ENCODE measurements at regions not wholly inside any gene's neighbourhood (a gene's known extent, or its start where the extent isn't known, plus 50 kb on each side); places are given as distances from the start of the nearest gene placed in this dataset.

DNA sequence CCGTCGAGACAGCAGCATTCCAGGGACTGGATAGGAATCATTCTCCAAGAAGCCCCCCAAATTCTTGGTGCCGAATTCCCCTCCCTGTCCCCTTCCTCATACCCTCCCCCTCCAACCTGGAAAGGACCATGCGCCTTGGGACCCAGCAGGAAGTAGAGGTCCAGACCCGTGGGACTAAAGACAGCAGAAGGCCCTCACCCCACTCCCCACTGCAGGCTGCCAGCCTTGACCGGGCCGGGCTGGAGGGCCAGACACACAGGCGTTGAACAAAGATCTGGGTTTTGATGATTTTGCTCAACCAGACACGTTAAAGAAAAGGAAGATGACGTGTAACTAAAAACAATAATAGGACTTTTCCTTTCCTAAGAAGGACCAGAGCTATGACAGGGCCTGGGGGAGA is 286.5 kb downstream of the NPHP4 start:
- Histone ChIP-seq H2AFZ (ENCODE audit: low read length) (no peak overlapping the region), H3K79me2 (ENCODE audit: control insufficient read depth, insufficient read depth, low read length) (no peaks in the 10 kb centered on the region), H3K4me1 (ENCODE audit: control insufficient read depth, extremely low read depth, insufficient read depth, low read length) (no peaks in the 10 kb centered on the region), H3K4me3 (replicated peaks in 1 of 4; ENCODE audit: control extremely low read depth in 1 of 4, insufficient read depth in 1 of 4, low read depth in 3 of 4, low read length in 4 of 4) (no peak overlapping the region), H3K27ac (ENCODE audit: insufficient read depth, low read length) (no peak overlapping the region), H4K20me1 (ENCODE audit: control insufficient read depth, extremely low read depth, insufficient read depth, low read length) (no peaks in the 10 kb centered on the region), H3K9ac (ENCODE audit: insufficient read depth, low read length) (no peak overlapping the region), H3K36me3 (ENCODE audit: control insufficient read depth, insufficient read depth, low read length) (no peaks in the 10 kb centered on the region), H3K4me2 (ENCODE audit: extremely low read depth, insufficient read depth, low read length) (no peak overlapping the region), H3K9me3 (ENCODE audit: control insufficient read depth, insufficient read depth, low read depth, low read length) (no peaks in the 10 kb centered on the region), H3K27me3 (ENCODE audit: control insufficient read depth, insufficient read depth, low read length) (no peaks in the 10 kb centered on the region)
- DNase-seq (ENCODE audit: low read depth in 2 of 2) = no peak
- TF ChIP-seq EZH2 (IDR thresholded peaks at IDR 0.05; ENCODE audit: low read length, missing control alignments) = no peak
- TF ChIP-seq, protein P1, sequence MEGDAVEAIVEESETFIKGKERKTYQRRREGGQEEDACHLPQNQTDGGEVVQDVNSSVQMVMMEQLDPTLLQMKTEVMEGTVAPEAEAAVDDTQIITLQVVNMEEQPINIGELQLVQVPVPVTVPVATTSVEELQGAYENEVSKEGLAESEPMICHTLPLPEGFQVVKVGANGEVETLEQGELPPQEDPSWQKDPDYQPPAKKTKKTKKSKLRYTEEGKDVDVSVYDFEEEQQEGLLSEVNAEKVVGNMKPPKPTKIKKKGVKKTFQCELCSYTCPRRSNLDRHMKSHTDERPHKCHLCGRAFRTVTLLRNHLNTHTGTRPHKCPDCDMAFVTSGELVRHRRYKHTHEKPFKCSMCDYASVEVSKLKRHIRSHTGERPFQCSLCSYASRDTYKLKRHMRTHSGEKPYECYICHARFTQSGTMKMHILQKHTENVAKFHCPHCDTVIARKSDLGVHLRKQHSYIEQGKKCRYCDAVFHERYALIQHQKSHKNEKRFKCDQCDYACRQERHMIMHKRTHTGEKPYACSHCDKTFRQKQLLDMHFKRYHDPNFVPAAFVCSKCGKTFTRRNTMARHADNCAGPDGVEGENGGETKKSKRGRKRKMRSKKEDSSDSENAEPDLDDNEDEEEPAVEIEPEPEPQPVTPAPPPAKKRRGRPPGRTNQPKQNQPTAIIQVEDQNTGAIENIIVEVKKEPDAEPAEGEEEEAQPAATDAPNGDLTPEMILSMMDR (conservative IDR thresholded peaks at IDR 0.05 in 1 of 2, IDR thresholded peaks at IDR 0.05 in 1 of 2; ENCODE audit: low read depth in 1 of 2, low read length in 2 of 2) = no peak

DNA sequence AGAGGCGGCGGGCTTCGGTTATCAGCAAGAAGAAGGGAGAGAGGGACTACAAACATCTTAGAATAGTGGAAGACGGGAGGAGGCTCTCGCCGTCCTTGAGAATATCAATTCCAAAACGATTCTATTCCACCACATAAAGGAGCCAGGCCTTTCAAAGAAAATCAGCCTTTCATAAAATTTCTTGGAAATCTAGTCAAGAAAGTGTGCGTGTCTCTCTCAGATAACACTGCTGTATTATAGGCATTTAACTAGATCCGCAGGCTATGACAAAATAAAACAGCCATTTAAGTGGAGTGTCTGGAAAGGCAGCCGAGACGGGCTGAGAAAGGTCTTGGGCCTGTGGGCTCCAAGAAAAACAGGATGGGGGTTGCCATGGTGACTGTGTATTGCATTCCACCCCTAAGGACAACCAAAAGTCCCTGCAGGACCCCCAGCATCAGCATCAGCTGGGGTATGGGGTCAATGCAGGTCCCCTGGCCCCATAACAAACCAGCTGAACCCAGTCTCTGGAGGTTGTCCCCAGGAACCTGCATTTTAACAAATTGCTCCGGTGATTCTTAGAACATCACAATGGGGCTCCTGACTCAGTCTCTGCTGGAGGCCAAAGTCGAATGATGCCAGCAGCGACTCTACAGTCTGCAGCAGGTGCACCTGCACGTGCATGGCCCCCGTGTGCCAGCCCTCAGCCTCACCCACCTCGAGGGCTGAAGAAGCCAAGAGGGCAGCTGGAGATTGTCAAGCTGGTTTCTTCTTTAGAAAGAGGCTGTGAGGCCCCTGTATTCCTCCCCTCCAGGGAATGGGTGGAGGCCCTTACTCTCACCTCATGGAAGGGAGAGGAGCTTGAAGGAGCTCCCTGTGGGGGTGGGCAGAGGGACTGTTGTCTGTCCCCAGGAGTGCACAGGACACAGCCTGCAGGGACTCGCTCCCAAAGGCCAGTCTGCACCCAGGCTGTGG is 287.4 kb downstream of the NPHP4 start:
- TF ChIP-seq EZH2 (IDR thresholded peaks at IDR 0.05; ENCODE audit: low read length, missing control alignments) = no peak
- TF ChIP-seq, protein P1 (conservative IDR thresholded peaks at IDR 0.05 in 1 of 2, IDR thresholded peaks at IDR 0.05 in 1 of 2; ENCODE audit: low read depth in 1 of 2, low read length in 2 of 2) = no peak

DNA sequence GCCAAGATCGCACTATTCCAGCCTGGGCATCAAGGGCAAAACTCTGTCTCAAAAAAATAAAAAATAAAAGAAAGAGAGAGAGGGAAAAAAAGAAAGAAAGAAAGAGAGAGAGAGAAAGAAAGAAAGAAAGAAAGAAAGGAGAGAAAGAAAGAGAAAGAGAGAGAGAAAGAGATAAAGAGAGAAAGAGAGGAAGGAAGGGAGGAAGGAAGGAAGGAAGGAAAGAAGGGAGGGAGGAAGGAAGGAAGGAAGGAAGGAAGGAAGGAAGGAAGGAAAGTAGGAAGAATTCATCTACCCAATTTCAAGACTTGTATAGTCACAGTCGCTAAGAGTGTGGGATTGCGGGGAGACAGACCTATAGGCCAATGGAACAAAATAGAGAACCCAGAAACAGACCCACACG is 290.6 kb downstream of the NPHP4 start:
- H3K27ac ChIP-seq (ENCODE audit: insufficient read depth, low read length) = no peak overlapping the region
- H3K4me2 ChIP-seq (ENCODE audit: extremely low read depth, insufficient read depth, low read length) = no peak overlapping the region
- no peaks in the 10 kb centered on the region for H3K9me3 ChIP-seq (ENCODE audit: control insufficient read depth, insufficient read depth, low read depth, low read length)
- no peaks in the 10 kb centered on the region for H4K20me1 ChIP-seq (ENCODE audit: control insufficient read depth, extremely low read depth, insufficient read depth, low read length)
- no peak for DNase-seq (ENCODE audit: low read depth in 2 of 2)
- TF ChIP-seq, protein P1 (conservative IDR thresholded peaks at IDR 0.05 in 1 of 2, IDR thresholded peaks at IDR 0.05 in 1 of 2; ENCODE audit: low read depth in 1 of 2, low read length in 2 of 2) = no peak
- TF ChIP-seq EZH2 (IDR thresholded peaks at IDR 0.05; ENCODE audit: low read length, missing control alignments) = no peak
- no peaks in the 10 kb centered on the region for H3K27me3 ChIP-seq (ENCODE audit: control insufficient read depth, insufficient read depth, low read length)
- H3K79me2 ChIP-seq (ENCODE audit: control insufficient read depth, insufficient read depth, low read length) = no peaks in the 10 kb centered on the region
- H3K9ac ChIP-seq (ENCODE audit: insufficient read depth, low read length) = no peak overlapping the region
- H3K4me3 ChIP-seq (replicated peaks in 1 of 4; ENCODE audit: control extremely low read depth in 1 of 4, insufficient read depth in 1 of 4, low read depth in 3 of 4, low read length in 4 of 4) = no peak overlapping the region
- no peaks in the 10 kb centered on the region for H3K4me1 ChIP-seq (ENCODE audit: control insufficient read depth, extremely low read depth, insufficient read depth, low read length)
- H3K36me3 ChIP-seq (ENCODE audit: control insufficient read depth, insufficient read depth, low read length) = no peaks in the 10 kb centered on the region
- H2AFZ ChIP-seq (ENCODE audit: low read length) = no peak overlapping the region

More for the DNA sequence above, 287.4 kb downstream of the NPHP4 start:
- no peaks in the 10 kb centered on the region for H4K20me1 ChIP-seq (ENCODE audit: control insufficient read depth, extremely low read depth, insufficient read depth, low read length)
- H3K36me3 ChIP-seq (ENCODE audit: control insufficient read depth, insufficient read depth, low read length) = no peaks in the 10 kb centered on the region
- H3K4me1 ChIP-seq (ENCODE audit: control insufficient read depth, extremely low read depth, insufficient read depth, low read length) = no peaks in the 10 kb centered on the region
- no peak for DNase-seq (ENCODE audit: low read depth in 2 of 2)
- H3K79me2 ChIP-seq (ENCODE audit: control insufficient read depth, insufficient read depth, low read length) = no peaks in the 10 kb centered on the region
- H3K9ac ChIP-seq (ENCODE audit: insufficient read depth, low read length) = no peak overlapping the region
- H3K4me2 ChIP-seq (ENCODE audit: extremely low read depth, insufficient read depth, low read length) = no peak overlapping the region
- no peak overlapping the region for H3K4me3 ChIP-seq (replicated peaks in 1 of 4; ENCODE audit: control extremely low read depth in 1 of 4, insufficient read depth in 1 of 4, low read depth in 3 of 4, low read length in 4 of 4)
- no peaks in the 10 kb centered on the region for H3K9me3 ChIP-seq (ENCODE audit: control insufficient read depth, insufficient read depth, low read depth, low read length)
- no peak overlapping the region for H3K27ac ChIP-seq (ENCODE audit: insufficient read depth, low read length)
- no peaks in the 10 kb centered on the region for H3K27me3 ChIP-seq (ENCODE audit: control insufficient read depth, insufficient read depth, low read length)
- H2AFZ ChIP-seq (ENCODE audit: low read length) = no peak overlapping the region

Measured in fibroblast of lung (primary cell).